LNCaP clone FGC (cell line): ENCODE measurements at regions not wholly inside any gene's neighbourhood (a gene's known extent, or its start where the extent isn't known, plus 50 kb on each side); places are given as distances from the start of the nearest gene placed in this dataset.

Experiments used
- DNase-seq: peaks from one replicate; pipeline ENCODE4 v3.0.0-alpha.2; 2011; ENCODE audit warnings: low read depth
- H3K4me3 ChIP-seq: 2 replicates; pipeline ENCODE4 v1.5.1; 2011; ENCODE audit warnings: mild to moderate bottlenecking, low read depth, low read length, control low read depth
- CTCF ChIP-seq: IDR thresholded peaks from 2 replicates; pipeline ENCODE4 v1.5.1; 2012; ENCODE audit warnings: mild to moderate bottlenecking; ENCODE audit not compliant: control insufficient read depth, insufficient read depth; ENCODE audit errors: extremely low read depth

- no peak for TF ChIP-seq CTCF
- no peak overlapping the region for H3K4me3 ChIP-seq
- no peak for DNase-seq
Observed at GRCh38 chr1:55559842-55560241, 344.7 kb upstream of the USP24 start.

GRCh38 chr1:55559161-55559611 lies 344.0 kb upstream of the USP24 start:
- no peak for DNase-seq
- no peak for TF ChIP-seq CTCF
- H3K4me3 ChIP-seq = no peak overlapping the region

GRCh38 chr1:55558515-55558914 lies 343.4 kb upstream of the USP24 start:
- no peak overlapping the region for H3K4me3 ChIP-seq
- TF ChIP-seq CTCF = no peak
- no peak for DNase-seq

GRCh38 chr1:55555956-55556725 lies 341.0 kb upstream of the USP24 start:
- no peak overlapping the region for H3K4me3 ChIP-seq
- no peak for TF ChIP-seq CTCF
- DNase-seq = no peak

GRCh38 chr1:55554611-55555010 lies 339.4 kb upstream of the USP24 start:
- no peak overlapping the region for H3K4me3 ChIP-seq
- TF ChIP-seq CTCF = no peak
- DNase-seq = no peak

GRCh38 chr1:55552636-55553035 lies 337.5 kb upstream of the USP24 start:
- no peak for TF ChIP-seq CTCF

GRCh38 chr1:55547405-55547804 lies 332.2 kb upstream of the USP24 start:
- no peak for DNase-seq
- no peak for TF ChIP-seq CTCF
- H3K4me3 ChIP-seq = no peak overlapping the region

More at GRCh38 chr1:55552636-55553035, 337.5 kb upstream of the USP24 start:
- no peak for DNase-seq
- no peak overlapping the region for H3K4me3 ChIP-seq
